ENCODE measurements at regions not wholly inside any gene's neighbourhood (a gene's known extent, or its start where the extent isn't known, plus 50 kb on each side); places are given as distances from the start of the nearest gene placed in this dataset.

DNA sequence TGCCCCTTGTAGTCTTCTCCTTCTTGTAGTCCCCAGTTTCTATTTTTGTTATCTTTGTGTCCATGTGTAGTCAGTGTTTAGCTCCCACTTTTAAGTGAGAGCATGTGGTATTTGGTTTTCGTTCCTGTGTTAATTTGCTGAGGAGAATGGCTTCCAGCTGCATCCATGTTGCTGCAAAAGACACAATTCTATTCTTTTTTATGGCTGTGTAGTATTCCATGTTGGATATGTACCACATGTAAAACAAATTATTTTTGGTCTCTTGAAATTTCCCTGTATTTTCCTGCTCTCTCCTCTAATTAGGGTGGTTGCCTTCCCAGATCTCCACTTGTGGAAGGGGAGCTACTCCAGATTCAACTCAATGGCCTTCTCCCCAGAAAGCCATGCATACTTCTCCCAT is 813.8 kb downstream of the UQCRFS1 start:
- TF ChIP-seq POLR2A (IDR thresholded peaks at IDR 0.05) = no peak
- TF ChIP-seq, protein P1, sequence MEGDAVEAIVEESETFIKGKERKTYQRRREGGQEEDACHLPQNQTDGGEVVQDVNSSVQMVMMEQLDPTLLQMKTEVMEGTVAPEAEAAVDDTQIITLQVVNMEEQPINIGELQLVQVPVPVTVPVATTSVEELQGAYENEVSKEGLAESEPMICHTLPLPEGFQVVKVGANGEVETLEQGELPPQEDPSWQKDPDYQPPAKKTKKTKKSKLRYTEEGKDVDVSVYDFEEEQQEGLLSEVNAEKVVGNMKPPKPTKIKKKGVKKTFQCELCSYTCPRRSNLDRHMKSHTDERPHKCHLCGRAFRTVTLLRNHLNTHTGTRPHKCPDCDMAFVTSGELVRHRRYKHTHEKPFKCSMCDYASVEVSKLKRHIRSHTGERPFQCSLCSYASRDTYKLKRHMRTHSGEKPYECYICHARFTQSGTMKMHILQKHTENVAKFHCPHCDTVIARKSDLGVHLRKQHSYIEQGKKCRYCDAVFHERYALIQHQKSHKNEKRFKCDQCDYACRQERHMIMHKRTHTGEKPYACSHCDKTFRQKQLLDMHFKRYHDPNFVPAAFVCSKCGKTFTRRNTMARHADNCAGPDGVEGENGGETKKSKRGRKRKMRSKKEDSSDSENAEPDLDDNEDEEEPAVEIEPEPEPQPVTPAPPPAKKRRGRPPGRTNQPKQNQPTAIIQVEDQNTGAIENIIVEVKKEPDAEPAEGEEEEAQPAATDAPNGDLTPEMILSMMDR (IDR thresholded peaks at IDR 0.05 in 4 of 5, conservative IDR thresholded peaks at IDR 0.05 in 1 of 5) = no peak

All from gastrocnemius medialis (tissue), 4 donors.